ENCODE measurements at regions not wholly inside any gene's neighbourhood (a gene's known extent, or its start where the extent isn't known, plus 50 kb on each side); places are given as distances from the start of the nearest gene placed in this dataset.
"Not testable (repeated sequence)": the region's sequence is repeated elsewhere in the genome, so short reads cannot be mapped to it uniquely, and the experiment has no call there.

GRCh38 chr15:25566545-25566944 lies 127.7 kb upstream of the UBE3A start:
- TF ChIP-seq POLR2A, CTCF (IDR thresholded peaks at IDR 0.05): not testable (repeated sequence)

All from body of pancreas (tissue), 4 donors.